Suprapubic skin (tissue), 4 donors: ENCODE measurements at regions not wholly inside any gene's neighbourhood (a gene's known extent, or its start where the extent isn't known, plus 50 kb on each side); places are given as distances from the start of the nearest gene placed in this dataset.
"Not testable (repeated sequence)": the region's sequence is repeated elsewhere in the genome, so short reads cannot be mapped to it uniquely, and the experiment has no call there.

ENCODE experiments used
- DNase-seq, 2 donors: peaks; one replicate each; pipeline ENCODE4 v3.0.0-alpha.2; 2019; ENCODE audit warnings: low spot score in 2 of 2
- H3K27ac ChIP-seq: fragments of 200-600 bp; sonication (generic); one replicate; pipeline ENCODE4 v1.5.1; 2019
- H3K27me3 ChIP-seq: fragments of 200-600 bp; sonication (generic); one replicate; pipeline ENCODE4 v1.5.1; 2019
- H3K36me3 ChIP-seq: fragments of 200-600 bp; sonication (generic); one replicate; pipeline ENCODE4 v1.5.1; 2019
- H3K4me1 ChIP-seq: fragments of 200-600 bp; sonication (generic); one replicate; pipeline ENCODE4 v1.5.1; 2019
- H3K4me3 ChIP-seq: fragments of 200-600 bp; sonication (generic); one replicate; pipeline ENCODE4 v1.5.1; 2019; ENCODE audit warnings: mild to moderate bottlenecking
- H3K9me3 ChIP-seq: fragments of 200-600 bp; sonication (generic); one replicate; pipeline ENCODE4 v1.5.1; 2019
- EP300 ChIP-seq: sonication (generic); formaldehyde crosslinking; IDR thresholded peaks from one replicate; pipeline ENCODE4 v1.6.1; 2017; ENCODE audit warnings: antibody characterized with exemption
- POLR2A ChIP-seq, 2 donors: fragments of 450-650 bp; IDR thresholded peaks; one replicate each; pipeline ENCODE4 v1.6.1; 2017; ENCODE audit warnings: antibody characterized with exemption in 2 of 2, mild to moderate bottlenecking in 2 of 2, moderate library complexity in 2 of 2
- POLR2AphosphoS5 ChIP-seq, 3 donors: sonication (generic); formaldehyde crosslinking; IDR thresholded peaks; one replicate each; pipeline ENCODE4 v1.6.1; 2017; ENCODE audit warnings: antibody characterized with exemption in 3 of 3
- WGBS: methylation state at CpG from one replicate; pipeline ENCODE4 v1.1.5; 2018; 5-methylcytosine and 5-hydroxymethylcytosine counted together
- TF ChIP-seq, protein P1 (sequence below), 2 donors: fragments of 200-600 bp in 1 of 2; fragments of 450-650 bp in 1 of 2; sonication (generic) in 1 of 2; IDR thresholded peaks; one replicate each; pipeline ENCODE4 v1.5.1; 2016 to 2019; ENCODE audit warnings: antibody characterized with exemption in 2 of 2, mild to moderate bottlenecking in 1 of 2, moderate library complexity in 1 of 2

- Histone ChIP-seq H3K9me3 (no peaks in the 10 kb centered on the region), H3K4me3 (no peak overlapping the region), H3K36me3 (no peaks in the 10 kb centered on the region), H3K4me1 (peaks cover 6% of the 10 kb centered on the region), H3K27ac (no peak overlapping the region), H3K27me3 (no peaks in the 10 kb centered on the region)
- 94% methylated on average over 2 of the region's 2 CpGs for WGBS
- no peak for TF ChIP-seq EP300
- TF ChIP-seq POLR2AphosphoS5 (IDR thresholded peaks at IDR 0.05): no peak
- TF ChIP-seq, protein P1, sequence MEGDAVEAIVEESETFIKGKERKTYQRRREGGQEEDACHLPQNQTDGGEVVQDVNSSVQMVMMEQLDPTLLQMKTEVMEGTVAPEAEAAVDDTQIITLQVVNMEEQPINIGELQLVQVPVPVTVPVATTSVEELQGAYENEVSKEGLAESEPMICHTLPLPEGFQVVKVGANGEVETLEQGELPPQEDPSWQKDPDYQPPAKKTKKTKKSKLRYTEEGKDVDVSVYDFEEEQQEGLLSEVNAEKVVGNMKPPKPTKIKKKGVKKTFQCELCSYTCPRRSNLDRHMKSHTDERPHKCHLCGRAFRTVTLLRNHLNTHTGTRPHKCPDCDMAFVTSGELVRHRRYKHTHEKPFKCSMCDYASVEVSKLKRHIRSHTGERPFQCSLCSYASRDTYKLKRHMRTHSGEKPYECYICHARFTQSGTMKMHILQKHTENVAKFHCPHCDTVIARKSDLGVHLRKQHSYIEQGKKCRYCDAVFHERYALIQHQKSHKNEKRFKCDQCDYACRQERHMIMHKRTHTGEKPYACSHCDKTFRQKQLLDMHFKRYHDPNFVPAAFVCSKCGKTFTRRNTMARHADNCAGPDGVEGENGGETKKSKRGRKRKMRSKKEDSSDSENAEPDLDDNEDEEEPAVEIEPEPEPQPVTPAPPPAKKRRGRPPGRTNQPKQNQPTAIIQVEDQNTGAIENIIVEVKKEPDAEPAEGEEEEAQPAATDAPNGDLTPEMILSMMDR (IDR thresholded peaks at IDR 0.05): no peak
- no peak for TF ChIP-seq POLR2A (IDR thresholded peaks at IDR 0.05)
- DNase-seq: no peak
These were observed 89.7 kb upstream of the SLC45A1 start for GRCh38 chr1:8228253-8228652.

DNA sequence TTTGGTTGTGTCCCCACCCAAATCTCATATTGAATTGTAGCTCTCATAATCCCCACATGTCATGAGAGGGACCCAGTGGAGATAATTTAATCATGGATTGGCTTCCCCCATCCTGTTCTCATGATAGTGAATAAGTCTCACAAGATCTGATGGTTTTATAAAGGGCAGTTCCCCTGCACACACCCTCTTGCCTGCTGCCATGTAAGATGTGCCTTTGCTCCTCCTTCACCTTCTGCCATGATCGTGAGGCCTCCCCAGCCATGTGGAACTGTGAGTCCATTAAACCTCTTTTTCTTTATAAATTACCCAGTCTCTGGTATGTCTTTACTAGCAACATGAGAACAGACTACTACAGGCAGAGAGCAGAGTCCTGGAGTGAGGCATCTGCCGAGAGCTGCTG, 90.2 kb upstream of the SLC45A1 start:
- not testable (repeated sequence) for H3K4me3 ChIP-seq, H3K27me3 ChIP-seq, H3K4me1 ChIP-seq, H3K36me3 ChIP-seq, DNase-seq, H3K27ac ChIP-seq, H3K9me3 ChIP-seq
- WGBS: 95% methylated on average over 2 of the region's 2 CpGs

- no peak overlapping the region for H3K27ac ChIP-seq
- 78% methylated on average over 5 of the region's 5 CpGs for WGBS
- no peak for DNase-seq
- peaks cover 6% of the 10 kb centered on the region for H3K4me1 ChIP-seq
- no peaks in the 10 kb centered on the region for H3K9me3 ChIP-seq
- TF ChIP-seq EP300 (no peak), POLR2AphosphoS5 (IDR thresholded peaks at IDR 0.05) (no peak), POLR2A (IDR thresholded peaks at IDR 0.05) (no peak)
- TF ChIP-seq, protein P1 (IDR thresholded peaks at IDR 0.05): no peak
- H3K36me3 ChIP-seq: no peaks in the 10 kb centered on the region
- no peak overlapping the region for H3K4me3 ChIP-seq
- no peaks in the 10 kb centered on the region for H3K27me3 ChIP-seq
These were observed 91.2 kb upstream of the SLC45A1 start for GRCh38 chr1:8226747-8227146.

DNA sequence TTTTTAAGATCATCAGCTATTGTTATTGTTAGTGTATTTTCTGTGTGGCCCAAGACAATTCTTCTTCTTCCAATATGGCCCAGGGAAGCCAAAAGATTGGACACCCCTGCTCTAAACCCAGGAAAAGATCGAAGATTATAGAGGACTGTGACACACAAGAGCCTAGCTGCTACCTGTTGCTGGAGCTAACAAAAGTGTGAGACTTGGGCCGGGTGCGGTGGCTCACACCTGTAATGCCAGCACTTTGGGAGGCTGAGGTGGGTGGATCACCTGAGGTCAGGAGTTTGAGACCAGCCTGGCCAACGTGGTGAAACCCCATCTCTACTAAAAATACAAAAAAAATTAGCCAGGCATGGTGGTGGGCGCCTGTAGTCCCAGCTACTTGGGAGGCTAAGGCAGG, 91.9 kb upstream of the SLC45A1 start:
- H3K36me3 ChIP-seq, H3K27ac ChIP-seq, H3K27me3 ChIP-seq, H3K4me1 ChIP-seq, DNase-seq, H3K9me3 ChIP-seq, H3K4me3 ChIP-seq: not testable (repeated sequence)
- 95% methylated on average over 5 of the region's 5 CpGs for WGBS

DNA sequence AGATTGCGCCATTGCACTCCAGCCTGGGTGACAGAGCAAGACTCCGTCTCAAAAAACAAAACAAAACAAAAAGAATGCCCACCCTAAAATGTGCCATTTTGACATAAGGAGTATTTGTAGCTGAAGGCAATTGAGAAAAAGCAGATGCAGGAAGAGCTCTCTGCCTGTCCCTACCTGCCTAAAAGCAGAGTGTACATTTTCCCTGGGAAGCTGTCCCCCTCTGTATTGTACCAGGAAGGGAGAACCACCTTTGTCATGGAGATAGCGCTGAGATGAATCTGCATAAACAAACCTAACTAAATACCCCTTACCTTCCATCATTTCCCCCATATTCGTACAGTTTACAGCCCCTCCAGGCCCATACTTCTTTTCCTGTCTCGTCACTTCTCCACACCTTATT, 94.4 kb upstream of the SLC45A1 start:
- peaks cover 7% of the 10 kb centered on the region for H3K4me1 ChIP-seq
- no peaks in the 10 kb centered on the region for H3K9me3 ChIP-seq
- H3K27ac ChIP-seq: no peak overlapping the region
- 80% methylated on average over 5 of the region's 5 CpGs for WGBS
- no peak for DNase-seq
- TF ChIP-seq, protein P1 (IDR thresholded peaks at IDR 0.05): no peak
- TF ChIP-seq EP300 (no peak), POLR2A (IDR thresholded peaks at IDR 0.05) (no peak), POLR2AphosphoS5 (IDR thresholded peaks at IDR 0.05) (no peak)
- no peaks in the 10 kb centered on the region for H3K27me3 ChIP-seq
- H3K36me3 ChIP-seq: no peaks in the 10 kb centered on the region
- H3K4me3 ChIP-seq: no peak overlapping the region

DNA sequence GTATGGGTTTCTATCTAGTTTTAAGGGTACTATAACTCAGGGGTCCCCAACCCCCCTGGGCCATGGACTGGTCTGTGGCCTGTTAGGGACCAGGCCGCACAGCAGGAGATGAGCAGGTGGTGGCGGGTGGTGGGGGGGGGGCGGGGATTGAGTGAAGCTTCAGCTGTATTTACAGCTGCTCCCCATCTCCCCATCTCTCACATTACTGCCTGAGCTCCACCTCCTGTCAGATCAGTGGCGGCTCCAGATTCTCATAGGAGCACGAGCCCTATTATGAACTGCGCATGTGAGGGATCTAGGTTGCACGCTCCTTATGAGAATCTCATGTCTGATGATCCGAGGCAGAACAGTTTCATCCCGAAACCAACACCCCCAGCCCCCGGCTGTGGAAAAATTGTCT, 95.1 kb upstream of the SLC45A1 start:
- Histone ChIP-seq H3K27ac (no peak overlapping the region), H3K36me3 (no peaks in the 10 kb centered on the region), H3K9me3 (no peaks in the 10 kb centered on the region), H3K27me3 (no peaks in the 10 kb centered on the region), H3K4me3 (no peak overlapping the region), H3K4me1 (peaks cover 12% of the 10 kb centered on the region)
- 97% methylated on average over 7 of the region's 10 CpGs for WGBS
- DNase-seq: no peak
- TF ChIP-seq POLR2AphosphoS5 (IDR thresholded peaks at IDR 0.05) (no peak), POLR2A (IDR thresholded peaks at IDR 0.05) (no peak), EP300 (no peak)

- TF ChIP-seq EP300 (no peak), POLR2A (IDR thresholded peaks at IDR 0.05) (no peak), POLR2AphosphoS5 (IDR thresholded peaks at IDR 0.05) (no peak)
- TF ChIP-seq, protein P1 (IDR thresholded peaks at IDR 0.05): no peak
- WGBS: 42% methylated on average over 4 of the region's 4 CpGs
- Histone ChIP-seq H3K27me3 (no peaks in the 10 kb centered on the region), H3K9me3 (no peaks in the 10 kb centered on the region), H3K27ac (no peak overlapping the region), H3K4me1 (peaks cover 22% of the 10 kb centered on the region), H3K4me3 (no peak overlapping the region), H3K36me3 (no peaks in the 10 kb centered on the region)
- DNase-seq: no peak
These were observed 98.4 kb upstream of the SLC45A1 start for GRCh38 chr1:8219530-8219929.
